ENCODE measurements at regions not wholly inside any gene's neighbourhood (a gene's known extent, or its start where the extent isn't known, plus 50 kb on each side); places are given as distances from the start of the nearest gene placed in this dataset.

- TF ChIP-seq POLR2A (IDR thresholded peaks at IDR 0.05; ENCODE audit: low read length): no peak
- no peak for TF ChIP-seq GATA1 (IDR thresholded peaks at IDR 0.05; ENCODE audit: low read depth, low read length)
These were observed 104.9 kb downstream of the RASGEF1B start for GRCh38 chr4:81366779-81367178.
